Mesothelial cell of epicardium (in vitro differentiated cells): ENCODE measurements at regions not wholly inside any gene's neighbourhood (a gene's known extent, or its start where the extent isn't known, plus 50 kb on each side); places are given as distances from the start of the nearest gene placed in this dataset.
A peak's percentile ranks its signal among the peaks of the same experiment; 100 is the strongest.
"Not testable (repeated sequence)": the region's sequence is repeated elsewhere in the genome, so short reads cannot be mapped to it uniquely, and the experiment has no call there.

Experiments
- DNase-seq, 2 experiments: peaks; one replicate each; pipeline ENCODE4 v3.0.0; 2021; ENCODE audit warnings: low spot score in 2 of 2; ENCODE audit not compliant: unreplicated experiment in 2 of 2
- H3K27ac Mint-ChIP-seq: 2 replicates; pipeline ENCODE4 v1.8.0; 2021; ENCODE audit warnings: mixed read lengths
- H3K27me3 Mint-ChIP-seq: 2 replicates; pipeline ENCODE4 v1.8.0; 2021; ENCODE audit warnings: low read depth, mixed read lengths
- H3K36me3 Mint-ChIP-seq: 2 replicates; pipeline ENCODE4 v1.8.0; 2021; ENCODE audit warnings: mixed read lengths
- H3K4me1 Mint-ChIP-seq: 2 replicates; pipeline ENCODE4 v1.8.0; 2021; ENCODE audit warnings: mixed read lengths
- H3K4me3 Mint-ChIP-seq: 2 replicates; pipeline ENCODE4 v1.8.0; 2021; ENCODE audit warnings: mild to moderate bottlenecking, moderate library complexity, mixed read lengths
- H3K9me3 Mint-ChIP-seq: 2 replicates; pipeline ENCODE4 v1.8.0; 2021; ENCODE audit warnings: mixed read lengths
- CTCF ChIP-seq: fragments of 200-600 bp; sonication (generic); IDR thresholded peaks from one replicate; pipeline ENCODE4 v1.5.0; 2021; ENCODE audit warnings: antibody characterized with exemption; ENCODE audit not compliant: unreplicated experiment

GRCh38 chr2:113370030-113370429 lies 67.5 kb upstream of the ZNG1B start:
- no peak for TF ChIP-seq CTCF
- no peaks in the 10 kb centered on the region for H3K9me3 Mint-ChIP-seq
- no peak overlapping the region for H3K4me3 Mint-ChIP-seq
- H3K27me3 Mint-ChIP-seq, result peaks cover 48% of the 10 kb centered on the region
- peaks cover 4% of the 10 kb centered on the region for H3K4me1 Mint-ChIP-seq
- no peak overlapping the region for H3K27ac Mint-ChIP-seq
- no peak for DNase-seq
- no peaks in the 10 kb centered on the region for H3K36me3 Mint-ChIP-seq

GRCh38 chr2:113368581-113368980 lies 68.9 kb upstream of the ZNG1B start:
- H3K27ac Mint-ChIP-seq, H3K4me1 Mint-ChIP-seq, H3K4me3 Mint-ChIP-seq, DNase-seq, H3K36me3 Mint-ChIP-seq, H3K9me3 Mint-ChIP-seq: not testable (repeated sequence)
- H3K27me3 Mint-ChIP-seq, result peaks cover 48% of the 10 kb centered on the region

DNA sequence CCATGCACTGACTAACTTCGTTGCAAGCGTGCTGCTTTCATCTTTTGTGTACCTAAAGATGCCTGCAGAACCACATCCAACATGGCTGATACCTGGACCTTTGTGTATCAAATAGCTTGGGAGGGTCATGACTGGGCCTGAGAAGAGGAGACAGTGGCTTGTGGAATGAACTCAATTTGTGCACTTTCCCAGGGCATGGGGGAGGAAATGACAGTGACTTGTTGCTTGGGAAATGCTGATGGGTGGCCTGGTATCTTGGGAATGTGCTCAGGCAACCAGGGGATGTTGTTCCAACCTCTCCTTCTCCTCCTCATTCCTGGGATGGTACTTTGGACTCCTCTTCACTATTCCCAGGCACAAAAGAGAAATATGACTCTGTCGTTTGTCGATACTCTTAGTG lies 70.7 kb upstream of the ZNG1B start:
- H3K36me3 Mint-ChIP-seq, H3K4me3 Mint-ChIP-seq, H3K4me1 Mint-ChIP-seq, H3K9me3 Mint-ChIP-seq, H3K27ac Mint-ChIP-seq, DNase-seq: not testable (repeated sequence)
- H3K27me3 Mint-ChIP-seq, result peaks cover 42% of the 10 kb centered on the region

- H3K4me3 Mint-ChIP-seq, H3K9me3 Mint-ChIP-seq, DNase-seq, H3K27ac Mint-ChIP-seq, H3K36me3 Mint-ChIP-seq, H3K4me1 Mint-ChIP-seq: not testable (repeated sequence)
- H3K27me3 Mint-ChIP-seq, result peaks cover 42% of the 10 kb centered on the region
Observed at GRCh38 chr2:113365791-113366190, 71.7 kb upstream of the ZNG1B start.

GRCh38 chr2:113365290-113365689 lies 72.2 kb upstream of the ZNG1B start:
- DNase-seq, H3K27ac Mint-ChIP-seq, H3K4me3 Mint-ChIP-seq, H3K36me3 Mint-ChIP-seq, H3K9me3 Mint-ChIP-seq, H3K4me1 Mint-ChIP-seq: not testable (repeated sequence)
- H3K27me3 Mint-ChIP-seq, result peaks cover 38% of the 10 kb centered on the region

GRCh38 chr2:113361051-113361450 lies 76.4 kb upstream of the ZNG1B start:
- H3K9me3 Mint-ChIP-seq, result no peaks in the 10 kb centered on the region
- no peak for DNase-seq
- no peak overlapping the region for H3K27ac Mint-ChIP-seq
- H3K4me3 Mint-ChIP-seq, result no peak overlapping the region
- no peak for TF ChIP-seq CTCF
- H3K27me3 Mint-ChIP-seq, result peaks cover 21% of the 10 kb centered on the region
- peaks cover 8% of the 10 kb centered on the region for H3K4me1 Mint-ChIP-seq
- no peaks in the 10 kb centered on the region for H3K36me3 Mint-ChIP-seq

DNA sequence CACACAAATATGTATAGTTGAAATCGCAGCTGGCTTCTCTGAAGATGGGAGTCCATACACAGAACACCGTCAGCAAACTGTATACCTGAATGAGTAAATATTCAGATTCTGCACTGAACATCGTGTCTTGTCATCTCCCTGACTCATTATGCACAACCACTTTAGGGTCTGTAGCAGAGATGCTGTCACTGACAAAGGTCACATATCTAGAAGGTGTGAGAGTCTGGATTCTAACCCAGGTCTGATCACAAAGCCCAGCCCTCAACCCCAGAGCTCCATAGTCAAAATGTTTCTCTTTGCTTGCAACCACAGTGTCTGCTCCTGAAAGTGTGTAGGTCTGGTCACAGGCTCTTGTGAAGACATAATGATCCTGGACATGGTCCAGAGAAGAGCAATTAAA lies 78.3 kb upstream of the PAX8 start:
- no peaks in the 10 kb centered on the region for H3K36me3 Mint-ChIP-seq
- peaks cover 15% of the 10 kb centered on the region for H3K27me3 Mint-ChIP-seq
- H3K27ac Mint-ChIP-seq, result no peak overlapping the region
- no peak for DNase-seq
- no peak for TF ChIP-seq CTCF
- peaks cover 24% of the 10 kb centered on the region for H3K4me1 Mint-ChIP-seq
- H3K4me3 Mint-ChIP-seq, result no peak overlapping the region
- H3K9me3 Mint-ChIP-seq, result peaks cover 4% of the 10 kb centered on the region

DNA sequence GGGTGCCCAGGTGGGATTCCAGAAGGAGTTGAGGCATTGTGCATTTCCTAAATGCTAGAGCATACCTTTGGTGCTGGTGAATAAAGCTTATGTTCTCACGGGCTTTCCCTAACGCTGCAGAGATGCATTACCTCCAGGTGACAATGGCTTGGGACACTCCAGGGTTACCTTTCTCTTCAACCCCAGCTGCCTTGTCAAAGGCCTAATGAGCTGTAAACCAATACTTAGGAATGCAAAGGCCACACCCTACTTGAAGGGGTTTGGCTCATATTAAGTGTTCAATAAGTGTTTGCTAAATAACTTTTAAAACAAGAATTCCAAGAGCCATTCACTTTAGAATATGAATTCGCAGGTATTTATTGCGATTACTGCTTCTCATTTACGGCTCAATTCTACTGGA lies 77.6 kb upstream of the PAX8 start:
- Mint-ChIP-seq H3K4me1 (peaks cover 24% of the 10 kb centered on the region), H3K27me3 (peaks cover 21% of the 10 kb centered on the region)
- not testable (repeated sequence) for H3K27ac Mint-ChIP-seq, H3K9me3 Mint-ChIP-seq, DNase-seq, H3K36me3 Mint-ChIP-seq, H3K4me3 Mint-ChIP-seq

DNA sequence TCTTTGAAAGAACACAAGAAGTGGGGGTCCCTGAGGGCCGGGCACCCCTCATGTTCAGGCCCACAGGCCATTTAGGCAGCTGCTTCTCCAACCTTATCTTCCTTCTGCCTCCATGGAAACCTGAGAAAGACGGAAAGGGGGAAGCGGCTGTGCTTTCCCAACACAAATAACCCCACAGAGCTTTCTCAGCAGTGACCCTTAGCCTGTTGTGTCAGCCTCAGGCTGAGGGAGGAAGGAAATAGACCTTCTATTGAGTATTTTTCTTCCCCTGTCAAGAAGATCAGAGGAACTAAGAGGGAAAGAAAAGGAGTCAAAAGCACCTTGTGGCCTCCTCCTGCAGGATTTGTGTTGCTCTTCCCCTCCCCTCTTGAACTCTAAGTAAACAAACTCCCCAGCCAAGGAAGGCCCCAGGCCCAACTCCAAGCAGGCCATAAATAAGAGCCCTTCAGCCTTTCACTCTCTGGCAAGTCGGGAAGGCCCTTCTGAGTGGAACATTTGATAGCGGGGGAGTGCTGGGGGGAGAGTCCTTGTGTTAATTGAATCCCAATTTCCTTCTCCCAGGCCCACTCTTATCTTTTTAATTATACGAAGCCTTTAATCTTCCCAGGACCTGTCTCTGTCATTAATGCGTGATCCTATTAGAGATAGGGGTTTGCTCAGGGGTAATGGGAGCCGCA lies 76.8 kb upstream of the PAX8 start:
- Mint-ChIP-seq H3K4me1 (peaks cover 24% of the 10 kb centered on the region), H3K27me3 (peaks cover 22% of the 10 kb centered on the region), H3K27ac (peak overlapping the region; percentile 73)
- not testable (repeated sequence) for H3K9me3 Mint-ChIP-seq, DNase-seq, H3K36me3 Mint-ChIP-seq, H3K4me3 Mint-ChIP-seq
